ENCODE measurements at regions not wholly inside any gene's neighbourhood (a gene's known extent, or its start where the extent isn't known, plus 50 kb on each side); places are given as distances from the start of the nearest gene placed in this dataset.

DNA sequence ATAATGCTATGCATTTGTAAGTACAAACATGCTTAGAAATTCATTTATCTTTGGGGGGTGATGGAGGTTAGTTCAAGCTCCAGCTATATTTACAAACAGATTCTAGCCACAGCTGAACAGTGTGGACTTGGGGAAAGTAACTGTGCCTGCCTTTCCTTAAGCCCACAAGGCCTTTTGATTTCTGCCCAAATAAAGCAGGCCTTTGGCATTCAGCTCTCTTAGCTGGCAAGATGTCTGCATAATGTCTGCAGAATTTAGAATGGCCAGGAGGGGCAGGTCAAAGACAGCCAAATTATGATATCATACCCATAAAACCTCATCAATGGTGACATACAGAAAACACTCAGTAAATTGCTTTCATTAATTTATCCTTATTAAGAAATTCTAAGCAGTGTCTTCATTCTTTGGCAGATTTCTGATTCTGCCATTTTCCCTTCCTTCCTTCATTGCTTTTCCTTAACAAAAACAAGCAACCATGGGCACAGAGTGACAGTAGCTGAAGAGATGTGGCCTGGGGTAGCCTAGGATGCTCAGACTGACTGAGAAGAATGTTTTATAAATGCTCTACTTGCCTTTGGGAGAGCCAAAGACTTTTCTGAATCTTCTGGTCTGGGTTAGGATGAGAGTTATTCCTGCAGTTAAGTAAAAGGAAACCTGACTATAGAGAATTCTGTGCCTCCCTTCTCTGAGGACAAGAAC, 538.7 kb upstream of the NR3C2 start:
- Histone ChIP-seq H3K4me1 (ENCODE audit: control insufficient read depth, insufficient read depth, low read length) (no peaks in the 10 kb centered on the region), H3K27ac (ENCODE audit: low read length) (no peak overlapping the region), H3K36me3 (ENCODE audit: control insufficient read depth, insufficient read depth, low read length) (no peaks in the 10 kb centered on the region), H3K9me3 (ENCODE audit: control insufficient read depth, insufficient read depth, low read length) (peaks cover 4% of the 10 kb centered on the region), H3K27me3 (ENCODE audit: control insufficient read depth, insufficient read depth, low read length) (no peaks in the 10 kb centered on the region), H3K4me3 (ENCODE audit: low read length) (no peak overlapping the region)
- Mint-ChIP-seq H3K27me3 (ENCODE audit: low read depth in 2 of 2) (no peaks in the 10 kb centered on the region), H3K4me1 (no peaks in the 10 kb centered on the region), H3K4me3 (no peak overlapping the region), H3K9me3 (peaks cover 5 to 11% of the 10 kb centered on the region in 2 donors), H3K27ac (no peak overlapping the region), H3K36me3 (no peaks in the 10 kb centered on the region)
- DNase-seq = no peak
- no peak for ATAC-seq
- TF ChIP-seq, protein P1, sequence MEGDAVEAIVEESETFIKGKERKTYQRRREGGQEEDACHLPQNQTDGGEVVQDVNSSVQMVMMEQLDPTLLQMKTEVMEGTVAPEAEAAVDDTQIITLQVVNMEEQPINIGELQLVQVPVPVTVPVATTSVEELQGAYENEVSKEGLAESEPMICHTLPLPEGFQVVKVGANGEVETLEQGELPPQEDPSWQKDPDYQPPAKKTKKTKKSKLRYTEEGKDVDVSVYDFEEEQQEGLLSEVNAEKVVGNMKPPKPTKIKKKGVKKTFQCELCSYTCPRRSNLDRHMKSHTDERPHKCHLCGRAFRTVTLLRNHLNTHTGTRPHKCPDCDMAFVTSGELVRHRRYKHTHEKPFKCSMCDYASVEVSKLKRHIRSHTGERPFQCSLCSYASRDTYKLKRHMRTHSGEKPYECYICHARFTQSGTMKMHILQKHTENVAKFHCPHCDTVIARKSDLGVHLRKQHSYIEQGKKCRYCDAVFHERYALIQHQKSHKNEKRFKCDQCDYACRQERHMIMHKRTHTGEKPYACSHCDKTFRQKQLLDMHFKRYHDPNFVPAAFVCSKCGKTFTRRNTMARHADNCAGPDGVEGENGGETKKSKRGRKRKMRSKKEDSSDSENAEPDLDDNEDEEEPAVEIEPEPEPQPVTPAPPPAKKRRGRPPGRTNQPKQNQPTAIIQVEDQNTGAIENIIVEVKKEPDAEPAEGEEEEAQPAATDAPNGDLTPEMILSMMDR (IDR thresholded peaks at IDR 0.05) = no peak
- intact Hi-C loops (cut with micrococcal nuclease) = no loop called here

DNA sequence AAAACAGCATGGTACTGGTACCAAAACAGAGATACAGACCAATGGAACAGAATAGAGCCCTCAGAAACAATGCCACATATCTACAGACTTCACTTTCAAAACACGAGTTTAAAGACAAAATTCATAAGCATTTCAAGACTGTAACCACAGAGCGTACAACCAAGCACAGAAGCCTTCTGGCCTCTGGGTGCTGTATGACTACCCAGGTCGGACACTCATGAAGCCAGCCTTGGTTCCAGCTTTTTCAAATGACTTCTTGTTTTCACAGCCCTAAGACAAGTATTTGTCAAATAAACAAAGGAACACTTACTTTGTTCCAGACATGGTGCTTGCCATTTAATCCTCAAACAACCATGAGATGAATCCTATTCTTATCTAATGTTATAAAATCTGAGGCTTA, 536.1 kb upstream of the NR3C2 start:
- H3K27ac ChIP-seq (ENCODE audit: low read length) = no peak overlapping the region
- peaks cover 8 to 16% of the 10 kb centered on the region in 2 donors for H3K9me3 Mint-ChIP-seq
- H3K4me1 Mint-ChIP-seq = no peaks in the 10 kb centered on the region
- no peaks in the 10 kb centered on the region for H3K36me3 Mint-ChIP-seq
- 91% methylated on average over 3 of the region's 3 CpGs for WGBS (ENCODE audit: insufficient coverage)
- H3K36me3 ChIP-seq (ENCODE audit: control insufficient read depth, insufficient read depth, low read length) = no peaks in the 10 kb centered on the region
- TF ChIP-seq, protein P1 (IDR thresholded peaks at IDR 0.05) = no peak
- no peak for DNase-seq
- H3K9me3 ChIP-seq (ENCODE audit: control insufficient read depth, insufficient read depth, low read length) = peaks cover 4% of the 10 kb centered on the region
- no peak for ATAC-seq
- no peaks in the 10 kb centered on the region for H3K27me3 ChIP-seq (ENCODE audit: control insufficient read depth, insufficient read depth, low read length)
- no peak overlapping the region for H3K4me3 ChIP-seq (ENCODE audit: low read length)
- intact Hi-C loops (cut with micrococcal nuclease) = no loop called here
- no peaks in the 10 kb centered on the region for H3K27me3 Mint-ChIP-seq (ENCODE audit: low read depth in 2 of 2)
- no peak overlapping the region for H3K4me3 Mint-ChIP-seq
- H3K27ac Mint-ChIP-seq = no peak overlapping the region
- H3K4me1 ChIP-seq (ENCODE audit: control insufficient read depth, insufficient read depth, low read length) = no peaks in the 10 kb centered on the region

DNA sequence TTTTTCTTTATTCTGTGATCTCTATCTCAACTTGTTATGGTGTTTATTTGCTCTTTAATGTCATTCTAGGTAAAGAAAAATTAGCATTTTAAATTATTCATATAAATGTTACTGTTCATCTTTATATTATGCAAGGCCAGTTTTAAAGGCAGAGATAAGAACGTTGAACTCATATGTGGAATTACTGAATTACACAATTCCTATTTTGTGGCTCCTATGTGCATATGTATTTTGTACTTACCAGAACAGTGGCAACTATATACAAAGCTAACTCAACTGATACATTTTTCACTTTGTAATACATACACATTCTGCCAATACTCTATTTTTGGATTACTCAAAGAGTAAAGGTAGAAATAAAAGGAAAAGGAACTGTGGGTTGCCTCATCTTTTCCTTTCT, 533.2 kb upstream of the NR3C2 start:
- intact Hi-C loops (cut with micrococcal nuclease) = no loop called here
- H3K27ac Mint-ChIP-seq = no peak overlapping the region
- WGBS (ENCODE audit: insufficient coverage) = no CpG with 5 or more reads among the region's 1 CpG

More for the DNA sequence above, 533.2 kb upstream of the NR3C2 start:
- Mint-ChIP-seq H3K27me3 (ENCODE audit: low read depth in 2 of 2) (no peaks in the 10 kb centered on the region), H3K4me3 (no peak overlapping the region), H3K9me3 (peaks cover 11 to 21% of the 10 kb centered on the region in 2 donors), H3K4me1 (no peaks in the 10 kb centered on the region), H3K36me3 (no peaks in the 10 kb centered on the region)
- no peak overlapping the region for H3K27ac ChIP-seq (ENCODE audit: low read length)
- H3K27me3 ChIP-seq (ENCODE audit: control insufficient read depth, insufficient read depth, low read length) = no peaks in the 10 kb centered on the region
- TF ChIP-seq, protein P1 (IDR thresholded peaks at IDR 0.05) = no peak
- no peaks in the 10 kb centered on the region for H3K36me3 ChIP-seq (ENCODE audit: control insufficient read depth, insufficient read depth, low read length)
- no peak overlapping the region for H3K4me3 ChIP-seq (ENCODE audit: low read length)
- no peaks in the 10 kb centered on the region for H3K4me1 ChIP-seq (ENCODE audit: control insufficient read depth, insufficient read depth, low read length)
- ATAC-seq (no peak), DNase-seq (no peak)
- H3K9me3 ChIP-seq (ENCODE audit: control insufficient read depth, insufficient read depth, low read length) = no peaks in the 10 kb centered on the region

Data from natural killer cell (primary cell).